ENCODE measurements at regions not wholly inside any gene's neighbourhood (a gene's known extent, or its start where the extent isn't known, plus 50 kb on each side); places are given as distances from the start of the nearest gene placed in this dataset.

DNA sequence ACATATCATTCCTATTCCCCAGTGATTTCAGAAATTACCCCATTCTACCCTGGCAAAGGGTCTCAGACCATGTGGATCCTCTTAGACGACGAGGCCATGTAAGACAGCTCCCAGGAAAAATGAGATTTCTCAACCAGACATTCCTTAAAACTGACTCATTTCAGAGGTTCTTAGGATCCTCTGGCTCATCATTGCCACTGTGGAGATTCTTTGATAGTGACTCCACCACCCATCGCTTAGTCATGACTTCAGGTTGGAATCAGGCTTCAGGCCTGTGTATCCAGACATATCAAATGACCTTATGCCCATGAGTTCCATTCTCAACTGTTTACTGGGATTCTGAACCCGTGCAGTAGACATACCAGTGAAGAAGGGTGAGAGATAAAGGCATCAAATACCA is 245.6 kb upstream of the TCF4 start:
- DNase-seq (ENCODE audit: low read depth, low spot score): peak; percentile 43
- intact Hi-C loops (cut with micrococcal nuclease; ENCODE audit: unreplicated experiment): no loop called here
- Histone ChIP-seq H3K4me1 (ENCODE audit: control insufficient read depth, insufficient read depth, low read length) (no peaks in the 10 kb centered on the region), H3K9me3 (ENCODE audit: control insufficient read depth, insufficient read depth, low read depth, low read length) (no peaks in the 10 kb centered on the region), H3K27ac (ENCODE audit: low read length) (no peak overlapping the region), H3K36me3 (ENCODE audit: control insufficient read depth, insufficient read depth, low read length) (no peaks in the 10 kb centered on the region), H3K27me3 (ENCODE audit: control insufficient read depth, insufficient read depth, low read length) (no peaks in the 10 kb centered on the region), H3K4me3 (ENCODE audit: low read depth in 2 of 2, low read length in 2 of 2) (no peak overlapping the region)
- ChIA-PET POLR2A (no interaction called here), CTCF (no interaction called here)
- ATAC-seq: no peak
- TF ChIP-seq REST (IDR thresholded peaks at IDR 0.05; ENCODE audit: insufficient read depth in 1 of 2, low read depth in 2 of 2, low read length in 1 of 2) (no peak), TCF7L2 (IDR thresholded peaks at IDR 0.05; ENCODE audit: low read depth, low read length) (no peak), POLR2AphosphoS5 (IDR thresholded peaks at IDR 0.05; ENCODE audit: low read depth, low read length) (no peak), SIN3A (IDR thresholded peaks at IDR 0.05; ENCODE audit: borderline replicate concordance, insufficient read depth, low read depth, low read length) (no peak)
- TF ChIP-seq, protein P1, sequence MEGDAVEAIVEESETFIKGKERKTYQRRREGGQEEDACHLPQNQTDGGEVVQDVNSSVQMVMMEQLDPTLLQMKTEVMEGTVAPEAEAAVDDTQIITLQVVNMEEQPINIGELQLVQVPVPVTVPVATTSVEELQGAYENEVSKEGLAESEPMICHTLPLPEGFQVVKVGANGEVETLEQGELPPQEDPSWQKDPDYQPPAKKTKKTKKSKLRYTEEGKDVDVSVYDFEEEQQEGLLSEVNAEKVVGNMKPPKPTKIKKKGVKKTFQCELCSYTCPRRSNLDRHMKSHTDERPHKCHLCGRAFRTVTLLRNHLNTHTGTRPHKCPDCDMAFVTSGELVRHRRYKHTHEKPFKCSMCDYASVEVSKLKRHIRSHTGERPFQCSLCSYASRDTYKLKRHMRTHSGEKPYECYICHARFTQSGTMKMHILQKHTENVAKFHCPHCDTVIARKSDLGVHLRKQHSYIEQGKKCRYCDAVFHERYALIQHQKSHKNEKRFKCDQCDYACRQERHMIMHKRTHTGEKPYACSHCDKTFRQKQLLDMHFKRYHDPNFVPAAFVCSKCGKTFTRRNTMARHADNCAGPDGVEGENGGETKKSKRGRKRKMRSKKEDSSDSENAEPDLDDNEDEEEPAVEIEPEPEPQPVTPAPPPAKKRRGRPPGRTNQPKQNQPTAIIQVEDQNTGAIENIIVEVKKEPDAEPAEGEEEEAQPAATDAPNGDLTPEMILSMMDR (IDR thresholded peaks at IDR 0.05): no peak
- BruUV-seq (replicated peaks): no TSS peak
- in situ Hi-C loops (cut with HindIII; ENCODE audit: low pct_unique_long_range_greater_than_20kb, low sequenced_read_pairs): no loop called here

DNA sequence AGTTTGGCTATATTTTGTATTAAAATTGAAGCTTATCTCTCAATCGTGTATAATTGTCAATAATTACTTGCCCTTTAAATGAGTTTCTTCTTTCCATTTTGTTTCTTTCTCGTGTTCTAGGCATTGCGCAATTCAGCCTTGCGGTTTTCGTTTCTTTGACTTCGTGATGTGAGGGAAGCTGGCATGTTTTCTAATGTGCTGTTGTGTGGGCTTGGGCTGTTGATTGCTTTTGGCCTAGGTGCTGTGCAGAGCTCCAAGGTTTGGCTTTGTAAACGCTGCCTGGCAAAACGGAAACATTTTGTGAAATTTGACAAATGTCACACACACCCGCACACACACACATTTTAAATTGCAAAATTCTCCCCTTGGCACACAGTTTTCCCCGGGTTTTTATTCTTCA is 242.6 kb upstream of the TCF4 start:
- TF ChIP-seq TCF7L2 (IDR thresholded peaks at IDR 0.05; ENCODE audit: low read depth, low read length): no peak
- no peak for TF ChIP-seq REST (IDR thresholded peaks at IDR 0.05; ENCODE audit: insufficient read depth in 1 of 2, low read depth in 2 of 2, low read length in 1 of 2)
- TF ChIP-seq POLR2AphosphoS5 (IDR thresholded peaks at IDR 0.05; ENCODE audit: low read depth, low read length): no peak
- TF ChIP-seq, protein P1 (IDR thresholded peaks at IDR 0.05): no peak
- TF ChIP-seq SIN3A (IDR thresholded peaks at IDR 0.05; ENCODE audit: borderline replicate concordance, insufficient read depth, low read depth, low read length): no peak
- Histone ChIP-seq H3K27me3 (ENCODE audit: control insufficient read depth, insufficient read depth, low read length) (no peaks in the 10 kb centered on the region), H3K27ac (ENCODE audit: low read length) (no peak overlapping the region), H3K4me1 (ENCODE audit: control insufficient read depth, insufficient read depth, low read length) (no peaks in the 10 kb centered on the region), H3K4me3 (ENCODE audit: low read depth in 2 of 2, low read length in 2 of 2) (no peak overlapping the region), H3K36me3 (ENCODE audit: control insufficient read depth, insufficient read depth, low read length) (no peaks in the 10 kb centered on the region), H3K9me3 (ENCODE audit: control insufficient read depth, insufficient read depth, low read depth, low read length) (no peaks in the 10 kb centered on the region)
- POLR2A ChIA-PET: no interaction called here
- ATAC-seq (no peak), DNase-seq (ENCODE audit: low read depth, low spot score) (no peak)
- BruUV-seq (replicated peaks): no TSS peak
- CTCF ChIA-PET: no interaction called here
- in situ Hi-C loops (cut with HindIII; ENCODE audit: low pct_unique_long_range_greater_than_20kb, low sequenced_read_pairs) (no loop called here), intact Hi-C loops (cut with micrococcal nuclease; ENCODE audit: unreplicated experiment) (no loop called here)

Measured in Panc1 (cell line).